ENCODE measurements at regions not wholly inside any gene's neighbourhood (a gene's known extent, or its start where the extent isn't known, plus 50 kb on each side); places are given as distances from the start of the nearest gene placed in this dataset.

- TF ChIP-seq CTCF (IDR thresholded peaks at IDR 0.05; ENCODE audit: insufficient read depth, low read length, poor library complexity, severe bottlenecking) = no peak
- DNase-seq (ENCODE audit: extremely low read depth, insufficient read length) = no peak
- Histone ChIP-seq H3K27me3 (replicated peaks; ENCODE audit: control insufficient read depth, insufficient read depth, low read length) (no peaks in the 10 kb centered on the region; the same call in 1 of the 2 replicates), H3K36me3 (ENCODE audit: control insufficient read depth, insufficient read depth, low read length) (no peaks in the 10 kb centered on the region), H3K4me3 (replicated peaks; ENCODE audit: low read depth, low read length) (no peak overlapping the region)
Observed at GRCh38 chr11:111026241-111026640, 219.3 kb upstream of the POU2AF2 start.

- no peaks in the 10 kb centered on the region; the same call in 1 of the 2 replicates for H3K27me3 ChIP-seq (replicated peaks; ENCODE audit: control insufficient read depth, insufficient read depth, low read length)
- DNase-seq (ENCODE audit: extremely low read depth, insufficient read length) = no peak
- H3K36me3 ChIP-seq (ENCODE audit: control insufficient read depth, insufficient read depth, low read length) = no peaks in the 10 kb centered on the region
- no peak overlapping the region for H3K4me3 ChIP-seq (replicated peaks; ENCODE audit: low read depth, low read length)
- TF ChIP-seq CTCF (IDR thresholded peaks at IDR 0.05; ENCODE audit: insufficient read depth, low read length, poor library complexity, severe bottlenecking) = no peak
Observed at GRCh38 chr11:111021131-111021530, 224.4 kb upstream of the POU2AF2 start.

GRCh38 chr11:111019871-111020670, 225.5 kb upstream of the POU2AF2 start:
- Histone ChIP-seq H3K4me3 (replicated peaks; ENCODE audit: low read depth, low read length) (no peak overlapping the region), H3K36me3 (ENCODE audit: control insufficient read depth, insufficient read depth, low read length) (no peaks in the 10 kb centered on the region), H3K27me3 (replicated peaks; ENCODE audit: control insufficient read depth, insufficient read depth, low read length) (no peaks in the 10 kb centered on the region; the same call in 1 of the 2 replicates)
- no peak for TF ChIP-seq CTCF (IDR thresholded peaks at IDR 0.05; ENCODE audit: insufficient read depth, low read length, poor library complexity, severe bottlenecking)
- DNase-seq (ENCODE audit: extremely low read depth, insufficient read length) = no peak

GRCh38 chr11:111019451-111019850, 226.1 kb upstream of the POU2AF2 start:
- no peak for TF ChIP-seq CTCF (IDR thresholded peaks at IDR 0.05; ENCODE audit: insufficient read depth, low read length, poor library complexity, severe bottlenecking)
- DNase-seq (ENCODE audit: extremely low read depth, insufficient read length) = no peak
- Histone ChIP-seq H3K4me3 (replicated peaks; ENCODE audit: low read depth, low read length) (no peak overlapping the region), H3K36me3 (ENCODE audit: control insufficient read depth, insufficient read depth, low read length) (no peaks in the 10 kb centered on the region), H3K27me3 (replicated peaks; ENCODE audit: control insufficient read depth, insufficient read depth, low read length) (no peaks in the 10 kb centered on the region)

GRCh38 chr11:111018566-111018965, 227.0 kb upstream of the POU2AF2 start:
- no peak for TF ChIP-seq CTCF (IDR thresholded peaks at IDR 0.05; ENCODE audit: insufficient read depth, low read length, poor library complexity, severe bottlenecking)
- H3K4me3 ChIP-seq (replicated peaks; ENCODE audit: low read depth, low read length) = no peak overlapping the region
- DNase-seq (ENCODE audit: extremely low read depth, insufficient read length) = no peak
- no peaks in the 10 kb centered on the region; the same call in 1 of the 2 replicates for H3K27me3 ChIP-seq (replicated peaks; ENCODE audit: control insufficient read depth, insufficient read depth, low read length)
- no peaks in the 10 kb centered on the region for H3K36me3 ChIP-seq (ENCODE audit: control insufficient read depth, insufficient read depth, low read length)
